GM18517 (cell line): ENCODE measurements at regions not wholly inside any gene's neighbourhood (a gene's known extent, or its start where the extent isn't known, plus 50 kb on each side); places are given as distances from the start of the nearest gene placed in this dataset.

Experiments used
- ATAC-seq: cut with Tn5 transposase; IDR thresholded peaks from one replicate; pipeline ENCODE4 v1.9.1; 2021; ENCODE audit warnings: mild to moderate bottlenecking, moderate library complexity; ENCODE audit not compliant: unreplicated experiment

- no peak for ATAC-seq
Observed at GRCh38 chr1:101316256-101316655, 79.4 kb downstream of the S1PR1 start.

- no peak for ATAC-seq
Observed at GRCh38 chr1:101316799-101317198, 80.0 kb downstream of the S1PR1 start.

GRCh38 chr1:101317590-101317989 lies 80.8 kb downstream of the S1PR1 start:
- no peak for ATAC-seq

- no peak for ATAC-seq
Observed at GRCh38 chr1:101323535-101323934, 86.7 kb downstream of the S1PR1 start.

- ATAC-seq = no peak
Observed at GRCh38 chr1:101325144-101325543, 88.3 kb downstream of the S1PR1 start.

- no peak for ATAC-seq
Observed at GRCh38 chr1:101330427-101331130, 93.8 kb downstream of the S1PR1 start.

- no peak for ATAC-seq
Observed at GRCh38 chr1:101331794-101332193, 95.0 kb downstream of the S1PR1 start.

GRCh38 chr1:101332633-101333032 lies 95.8 kb downstream of the S1PR1 start:
- ATAC-seq = no peak

- no peak for ATAC-seq
Observed at GRCh38 chr1:101333186-101333585, 96.4 kb downstream of the S1PR1 start.

GRCh38 chr1:101337968-101338367 lies 101.1 kb downstream of the S1PR1 start:
- ATAC-seq = no peak

GRCh38 chr1:101338714-101339430 lies 102.1 kb downstream of the S1PR1 start:
- ATAC-seq = no peak

GRCh38 chr1:101344745-101345144 lies 107.9 kb downstream of the S1PR1 start:
- no peak for ATAC-seq

- ATAC-seq = no peak
Observed at GRCh38 chr1:101346419-101346818, 109.6 kb downstream of the S1PR1 start.

- ATAC-seq = no peak
Observed at GRCh38 chr1:101356013-101356412, 119.2 kb downstream of the S1PR1 start.

- ATAC-seq = no peak
Observed at GRCh38 chr1:101356604-101357443, 120.0 kb downstream of the S1PR1 start.

GRCh38 chr1:101357444-101357986 lies 120.7 kb downstream of the S1PR1 start:
- ATAC-seq = peak; percentile 99

- ATAC-seq = no peak
Observed at GRCh38 chr1:101360506-101360905, 123.7 kb downstream of the S1PR1 start.

- no peak for ATAC-seq
Observed at GRCh38 chr1:101363891-101364318, 127.1 kb downstream of the S1PR1 start.

GRCh38 chr1:101364370-101365120 lies 127.7 kb downstream of the S1PR1 start:
- ATAC-seq = no peak

- ATAC-seq = no peak
Observed at GRCh38 chr1:101365186-101365585, 128.4 kb downstream of the S1PR1 start.

GRCh38 chr1:101365878-101366277 lies 129.1 kb downstream of the S1PR1 start:
- no peak for ATAC-seq
